HCEC 1CT (cell line): ENCODE measurements at regions not wholly inside any gene's neighbourhood (a gene's known extent, or its start where the extent isn't known, plus 50 kb on each side); places are given as distances from the start of the nearest gene placed in this dataset.

Experiments
- DNase-seq: peaks from one replicate; pipeline ENCODE4 v3.0.0-alpha.2; 2017

- DNase-seq = no peak
Observed at GRCh38 chr16:65519402-65519801, 397.5 kb upstream of the CDH11 start.

- no peak for DNase-seq
Observed at GRCh38 chr16:65515193-65515592, 393.3 kb upstream of the CDH11 start.

- DNase-seq = no peak
Observed at GRCh38 chr16:65510850-65511249, 389.0 kb upstream of the CDH11 start.

GRCh38 chr16:65510241-65510640, 388.4 kb upstream of the CDH11 start:
- DNase-seq = no peak

GRCh38 chr16:65509172-65509571, 387.3 kb upstream of the CDH11 start:
- no peak for DNase-seq

GRCh38 chr16:65500919-65501318, 379.1 kb upstream of the CDH11 start:
- no peak for DNase-seq

GRCh38 chr16:65500007-65500406, 378.1 kb upstream of the CDH11 start:
- DNase-seq = no peak

- no peak for DNase-seq
Observed at GRCh38 chr16:65499566-65499965, 377.7 kb upstream of the CDH11 start.

- no peak for DNase-seq
Observed at GRCh38 chr16:65497571-65497970, 375.7 kb upstream of the CDH11 start.

GRCh38 chr16:65495106-65495505, 373.2 kb upstream of the CDH11 start:
- no peak for DNase-seq

- no peak for DNase-seq
Observed at GRCh38 chr16:65494609-65495008, 372.7 kb upstream of the CDH11 start.

- DNase-seq = no peak
Observed at GRCh38 chr16:65494080-65494479, 372.2 kb upstream of the CDH11 start.

GRCh38 chr16:65490286-65490685, 368.4 kb upstream of the CDH11 start:
- DNase-seq = no peak

- DNase-seq = no peak
Observed at GRCh38 chr16:65489531-65490023, 367.7 kb upstream of the CDH11 start.

- no peak for DNase-seq
Observed at GRCh38 chr16:65487231-65487630, 365.4 kb upstream of the CDH11 start.

GRCh38 chr16:65481956-65482355, 360.1 kb upstream of the CDH11 start:
- no peak for DNase-seq

- no peak for DNase-seq
Observed at GRCh38 chr16:65480281-65481091, 358.6 kb upstream of the CDH11 start.

GRCh38 chr16:65476448-65476955, 354.6 kb upstream of the CDH11 start:
- no peak for DNase-seq

- DNase-seq = no peak
Observed at GRCh38 chr16:65473699-65474098, 351.8 kb upstream of the CDH11 start.

- DNase-seq = no peak
Observed at GRCh38 chr16:65469116-65469515, 347.3 kb upstream of the CDH11 start.

- DNase-seq = no peak
Observed at GRCh38 chr16:65468133-65468532, 346.3 kb upstream of the CDH11 start.

- no peak for DNase-seq
Observed at GRCh38 chr16:65463652-65464260, 341.9 kb upstream of the CDH11 start.

- DNase-seq = no peak
Observed at GRCh38 chr16:65457084-65457483, 335.2 kb upstream of the CDH11 start.

- DNase-seq = no peak
Observed at GRCh38 chr16:65455761-65456160, 333.9 kb upstream of the CDH11 start.
